DND-41 (cell line): ENCODE measurements at regions not wholly inside any gene's neighbourhood (a gene's known extent, or its start where the extent isn't known, plus 50 kb on each side); places are given as distances from the start of the nearest gene placed in this dataset.
"Not testable (repeated sequence)": the region's sequence is repeated elsewhere in the genome, so short reads cannot be mapped to it uniquely, and the experiment has no call there.

Experiments
- ATAC-seq: fragments of 200-7000 bp; cut with Tn5 transposase; 3 replicates; pipeline ENCODE4 v1.9.1; 2021; ENCODE audit warnings: low read depth; ENCODE audit not compliant: insufficient read depth
- DNase-seq: peaks from one replicate; pipeline ENCODE4 v3.0.0-alpha.2; 2020
- H2AFZ ChIP-seq: 2 replicates; pipeline ENCODE4 v1.6.0; 2012; ENCODE audit warnings: low read depth, low read length
- H3K27ac ChIP-seq: 2 replicates; pipeline ENCODE4 v1.5.1; 2012; ENCODE audit warnings: low read length, inconsistent platforms
- H3K27me3 ChIP-seq: fragments of 200-600 bp; sonication (generic); 2 replicates; pipeline ENCODE4 v1.6.0; 2012; ENCODE audit warnings: low read length, mild to moderate bottlenecking, inconsistent platforms; ENCODE audit not compliant: insufficient read depth, poor library complexity
- H3K36me3 ChIP-seq: 2 replicates; pipeline ENCODE4 v1.5.1; 2012; ENCODE audit warnings: low read length, inconsistent platforms; ENCODE audit not compliant: insufficient read depth
- H3K4me1 ChIP-seq: 2 replicates; pipeline ENCODE4 v1.5.1; 2012; ENCODE audit warnings: mild to moderate bottlenecking, low read length; ENCODE audit not compliant: insufficient read depth
- H3K4me2 ChIP-seq: 2 replicates; pipeline ENCODE4 v1.6.0; 2012; ENCODE audit warnings: mild to moderate bottlenecking, moderate library complexity, low read length, inconsistent platforms; ENCODE audit not compliant: insufficient read depth
- H3K4me3 ChIP-seq, 2 experiments: fragments of 200-600 bp in 1 of 2; shearing (Covaris generic) in 1 of 2; 2 replicates each; pipeline ENCODE4 v1.5.1; 2012 to 2016; ENCODE audit warnings: inconsistent platforms in 2 of 2, low read length in 2 of 2, mild to moderate bottlenecking in 2 of 2, low read depth in 1 of 2, moderate library complexity in 1 of 2
- H3K79me2 ChIP-seq: 2 replicates; pipeline ENCODE4 v1.6.0; 2012; ENCODE audit warnings: low read length, inconsistent platforms; ENCODE audit not compliant: insufficient read depth
- H3K9ac ChIP-seq: 2 replicates; pipeline ENCODE4 v1.6.0; 2012; ENCODE audit warnings: low read depth, mild to moderate bottlenecking, inconsistent platforms, low read length, moderate library complexity
- H3K9me3 ChIP-seq: 2 replicates; pipeline ENCODE4 v1.5.1; 2012; ENCODE audit warnings: low read length, moderate library complexity, mild to moderate bottlenecking, inconsistent platforms; ENCODE audit not compliant: insufficient read depth, severe bottlenecking
- H4K20me1 ChIP-seq: 2 replicates; pipeline ENCODE4 v1.6.0; 2012; ENCODE audit warnings: low read length; ENCODE audit not compliant: insufficient read depth
- EZH2 ChIP-seq: IDR thresholded peaks from 3 replicates; pipeline ENCODE4 v1.6.1; 2012; ENCODE audit warnings: borderline replicate concordance, low read depth, mild to moderate bottlenecking, moderate library complexity, low read length, inconsistent platforms; ENCODE audit not compliant: severe bottlenecking
- TF ChIP-seq, protein P1 (sequence below): IDR thresholded peaks from 2 replicates; pipeline ENCODE4 v1.5.1; 2012; ENCODE audit warnings: borderline replicate concordance, low read length, moderate library complexity, mild to moderate bottlenecking; ENCODE audit not compliant: poor library complexity, severe bottlenecking; ENCODE audit errors: extremely low read depth

DNA sequence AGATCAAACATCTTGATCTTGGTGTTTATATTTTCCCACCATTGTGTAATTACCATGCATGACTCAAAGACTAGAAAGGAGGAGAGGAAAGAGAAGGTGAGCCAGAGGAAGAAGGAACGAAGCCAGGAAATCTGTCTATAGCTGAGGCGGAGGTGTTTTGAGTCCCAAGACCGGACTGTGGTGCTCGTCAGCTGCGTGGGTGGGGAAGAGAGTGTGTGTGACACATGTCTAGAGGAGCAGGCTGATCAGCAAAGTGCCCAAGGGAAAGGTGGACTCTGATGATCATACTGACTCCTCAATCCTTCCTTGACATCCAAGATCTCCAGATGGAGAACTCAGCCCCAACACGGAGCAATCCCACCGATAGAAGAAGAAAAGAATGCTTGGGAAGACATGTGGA lies 189.5 kb upstream of the MINDY3 start:
- Histone ChIP-seq H4K20me1 (no peaks in the 10 kb centered on the region), H3K27ac (no peak overlapping the region), H3K36me3 (no peaks in the 10 kb centered on the region), H3K9me3 (no peaks in the 10 kb centered on the region), H3K4me2 (no peak overlapping the region), H3K4me3 (no peak overlapping the region), H3K79me2 (no peaks in the 10 kb centered on the region), H3K27me3 (no peaks in the 10 kb centered on the region), H2AFZ (no peak overlapping the region), H3K4me1 (no peaks in the 10 kb centered on the region), H3K9ac (no peak overlapping the region)
- no peak for DNase-seq
- TF ChIP-seq, protein P1, sequence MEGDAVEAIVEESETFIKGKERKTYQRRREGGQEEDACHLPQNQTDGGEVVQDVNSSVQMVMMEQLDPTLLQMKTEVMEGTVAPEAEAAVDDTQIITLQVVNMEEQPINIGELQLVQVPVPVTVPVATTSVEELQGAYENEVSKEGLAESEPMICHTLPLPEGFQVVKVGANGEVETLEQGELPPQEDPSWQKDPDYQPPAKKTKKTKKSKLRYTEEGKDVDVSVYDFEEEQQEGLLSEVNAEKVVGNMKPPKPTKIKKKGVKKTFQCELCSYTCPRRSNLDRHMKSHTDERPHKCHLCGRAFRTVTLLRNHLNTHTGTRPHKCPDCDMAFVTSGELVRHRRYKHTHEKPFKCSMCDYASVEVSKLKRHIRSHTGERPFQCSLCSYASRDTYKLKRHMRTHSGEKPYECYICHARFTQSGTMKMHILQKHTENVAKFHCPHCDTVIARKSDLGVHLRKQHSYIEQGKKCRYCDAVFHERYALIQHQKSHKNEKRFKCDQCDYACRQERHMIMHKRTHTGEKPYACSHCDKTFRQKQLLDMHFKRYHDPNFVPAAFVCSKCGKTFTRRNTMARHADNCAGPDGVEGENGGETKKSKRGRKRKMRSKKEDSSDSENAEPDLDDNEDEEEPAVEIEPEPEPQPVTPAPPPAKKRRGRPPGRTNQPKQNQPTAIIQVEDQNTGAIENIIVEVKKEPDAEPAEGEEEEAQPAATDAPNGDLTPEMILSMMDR = no peak
- TF ChIP-seq EZH2 = no peak
- ATAC-seq = no peak

DNA sequence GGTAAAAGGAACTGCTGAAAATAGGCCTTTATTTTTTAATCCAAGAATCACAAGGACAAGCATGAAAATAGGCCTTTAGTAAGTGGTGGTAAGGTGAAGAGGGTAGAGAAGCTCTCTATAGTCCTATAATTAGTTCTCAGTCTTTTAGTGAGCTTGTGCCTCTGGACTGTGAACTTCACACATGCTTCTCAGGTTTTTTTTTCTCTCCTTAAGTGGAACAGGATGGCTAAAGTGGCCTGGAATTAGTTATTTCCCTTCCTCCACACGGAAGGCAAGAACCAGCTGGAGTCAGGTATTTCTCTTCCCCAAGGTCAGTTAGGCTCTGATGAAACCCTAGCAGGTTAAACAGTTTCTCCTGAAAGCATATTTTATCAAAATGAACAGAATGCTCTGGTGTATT lies 203.0 kb upstream of the MINDY3 start:
- no peak overlapping the region for H3K4me3 ChIP-seq
- no peaks in the 10 kb centered on the region for H3K79me2 ChIP-seq
- no peaks in the 10 kb centered on the region for H3K27me3 ChIP-seq
- H4K20me1 ChIP-seq = no peaks in the 10 kb centered on the region
- TF ChIP-seq, protein P1 = no peak
- no peak for TF ChIP-seq EZH2
- H3K9me3 ChIP-seq = no peaks in the 10 kb centered on the region
- ATAC-seq (no peak), DNase-seq (no peak)
- no peaks in the 10 kb centered on the region for H3K36me3 ChIP-seq
- H3K27ac ChIP-seq = no peak overlapping the region
- no peak overlapping the region for H3K4me2 ChIP-seq
- no peaks in the 10 kb centered on the region for H3K4me1 ChIP-seq
- H2AFZ ChIP-seq = no peak overlapping the region
- H3K9ac ChIP-seq = no peak overlapping the region

- ATAC-seq, DNase-seq, H3K36me3 ChIP-seq: not testable (repeated sequence)
Observed at GRCh38 chr10:16083551-16083950, 223.2 kb upstream of the MINDY3 start.

DNA sequence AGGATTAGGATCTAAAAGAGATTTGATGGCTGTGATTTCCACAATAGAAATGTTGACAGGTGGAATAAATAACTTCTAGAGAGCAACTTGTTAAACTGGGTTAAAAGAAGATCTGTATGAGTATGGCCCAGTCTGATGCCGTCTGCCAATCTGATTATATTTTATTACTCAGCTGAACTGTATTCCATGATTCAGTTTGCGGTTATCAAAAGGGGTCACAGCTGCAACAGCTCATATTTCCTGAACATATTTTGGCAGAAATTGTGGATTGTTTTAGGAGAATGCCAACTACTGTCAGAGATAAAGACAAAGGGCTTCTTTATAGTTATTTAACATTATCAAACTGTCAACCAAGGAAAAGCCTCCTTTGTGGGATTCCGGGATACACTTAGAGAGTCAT lies 244.8 kb upstream of the MINDY3 start:
- DNase-seq = no peak
- Histone ChIP-seq H3K79me2 (no peaks in the 10 kb centered on the region), H3K4me1 (no peaks in the 10 kb centered on the region), H3K27ac (no peak overlapping the region), H4K20me1 (no peaks in the 10 kb centered on the region), H3K9ac (no peak overlapping the region), H3K27me3 (no peaks in the 10 kb centered on the region), H3K9me3 (no peaks in the 10 kb centered on the region), H2AFZ (no peak overlapping the region), H3K4me3 (no peak overlapping the region), H3K4me2 (no peak overlapping the region), H3K36me3 (no peaks in the 10 kb centered on the region)
- no peak for ATAC-seq
- TF ChIP-seq, protein P1 = no peak
- no peak for TF ChIP-seq EZH2

More at GRCh38 chr10:16083551-16083950, 223.2 kb upstream of the MINDY3 start:
- H3K4me2 ChIP-seq, H3K27ac ChIP-seq, H3K27me3 ChIP-seq, H3K79me2 ChIP-seq, H3K4me3 ChIP-seq, H2AFZ ChIP-seq, H3K9me3 ChIP-seq, H3K4me1 ChIP-seq, H3K9ac ChIP-seq, H4K20me1 ChIP-seq: not testable (repeated sequence)
